Keratinocyte (primary cell): ENCODE measurements at regions not wholly inside any gene's neighbourhood (a gene's known extent, or its start where the extent isn't known, plus 50 kb on each side); places are given as distances from the start of the nearest gene placed in this dataset.

ENCODE experiments used
- DNase-seq: peaks from one replicate; pipeline ENCODE4 v3.0.0-alpha.2; 2011; ENCODE audit warnings: low read depth, missing footprints, low spot score
- FAIRE-seq: peaks from 2 replicates; lab custom pipeline; 2011; peaks lifted over from hg19 to GRCh38; lab: Jason Lieb, UNC
- H2AFZ ChIP-seq: 2 replicates; pipeline ENCODE4 v1.6.0; 2012; ENCODE audit warnings: low read length, control low read depth, inconsistent platforms; ENCODE audit not compliant: control insufficient read depth
- H3K27ac ChIP-seq: 2 replicates; pipeline ENCODE4 v1.5.1; 2011; ENCODE audit warnings: low read length; ENCODE audit not compliant: control insufficient read depth, insufficient read depth
- H3K27me3 ChIP-seq: 3 replicates; pipeline ENCODE4 v1.6.0; 2011; ENCODE audit warnings: low read length; ENCODE audit not compliant: control insufficient read depth, insufficient read depth; ENCODE audit errors: extremely low read depth
- H3K36me3 ChIP-seq, 2 experiments: 2 replicates in 1 of 2; 3 replicates in 1 of 2; pipeline ENCODE4 v1.5.1; 2011; ENCODE audit warnings: low read length in 2 of 2, mild to moderate bottlenecking in 1 of 2; ENCODE audit not compliant: control insufficient read depth in 2 of 2, insufficient read depth in 2 of 2; ENCODE audit errors: extremely low read depth in 1 of 2
- H3K4me1 ChIP-seq: 3 replicates; pipeline ENCODE4 v1.5.1; 2011; ENCODE audit warnings: low read length; ENCODE audit not compliant: control insufficient read depth, insufficient read depth; ENCODE audit errors: extremely low read depth
- H3K4me2 ChIP-seq: 3 replicates; pipeline ENCODE4 v1.6.0; 2011; ENCODE audit warnings: low read depth, low read length; ENCODE audit not compliant: control insufficient read depth, insufficient read depth; ENCODE audit errors: extremely low read depth
- H3K4me3 ChIP-seq, 3 experiments: fragments of 200-600 bp in 1 of 3; sonication (generic) in 1 of 3; 2 replicates in 2 of 3; 3 replicates in 1 of 3; pipeline ENCODE4 v1.5.1; 2011 to 2016; ENCODE audit warnings: low read length in 3 of 3, mild to moderate bottlenecking in 3 of 3, control low read depth in 2 of 3, inconsistent platforms in 1 of 3, low read depth in 1 of 3, mixed read lengths in 1 of 3, mixed run types in 1 of 3, moderate library complexity in 1 of 3; ENCODE audit not compliant: control insufficient read depth in 2 of 3, insufficient read depth in 2 of 3; ENCODE audit errors: extremely low read depth in 1 of 3
- H3K79me2 ChIP-seq: 2 replicates; pipeline ENCODE4 v1.6.0; 2012; ENCODE audit warnings: low read length; ENCODE audit not compliant: control insufficient read depth, insufficient read depth
- H3K9ac ChIP-seq: 3 replicates; pipeline ENCODE4 v1.6.0; 2011; ENCODE audit warnings: low read length; ENCODE audit not compliant: control insufficient read depth, insufficient read depth; ENCODE audit errors: extremely low read depth
- H3K9me1 ChIP-seq: 3 replicates; pipeline ENCODE4 v1.6.0; 2011; ENCODE audit warnings: low read length; ENCODE audit not compliant: control insufficient read depth, insufficient read depth; ENCODE audit errors: extremely low read depth
- H3K9me3 ChIP-seq: 2 replicates; pipeline ENCODE4 v1.5.1; 2012; ENCODE audit warnings: low read depth, low read length; ENCODE audit not compliant: control insufficient read depth
- H4K20me1 ChIP-seq: 3 replicates; pipeline ENCODE4 v1.6.0; 2011; ENCODE audit warnings: low read length; ENCODE audit not compliant: control insufficient read depth, insufficient read depth; ENCODE audit errors: extremely low read depth
- CTCF ChIP-seq, 3 experiments: IDR thresholded peaks in 1 of 3; conservative IDR thresholded peaks in 1 of 3; optimal IDR thresholded peaks in 1 of 3; 2 replicates in 2 of 3; 3 replicates in 1 of 3; pipeline versions ENCODE3 to v1.5.1; 2011; ENCODE audit warnings: low read length in 3 of 3, mild to moderate bottlenecking in 3 of 3, moderate library complexity in 2 of 3, control low read depth in 1 of 3, inconsistent platforms in 1 of 3; ENCODE audit not compliant: insufficient read depth in 2 of 3; ENCODE audit errors: extremely low read depth in 1 of 3
- EZH2 ChIP-seq: IDR thresholded peaks from one replicate; pipeline ENCODE4 v1.6.1; 2012; ENCODE audit warnings: inconsistent platforms, mild to moderate bottlenecking, low read length, moderate library complexity
- dilution Hi-C: fragments of 300-500 bp; cut with MboI; formaldehyde crosslinking; loops from one replicate; pipeline ENCODE4 v1.7.0; 2020; ENCODE audit warnings: low sequenced_read_pairs; ENCODE audit not compliant: extremely low pct_ligation_motif_present

GRCh38 chr19:30932854-30933253, 416.4 kb downstream of the TSHZ3 start:
- Histone ChIP-seq H3K27ac (no peak overlapping the region), H3K79me2 (no peaks in the 10 kb centered on the region), H3K27me3 (no peaks in the 10 kb centered on the region), H3K36me3 (no peaks in the 10 kb centered on the region), H3K9me1 (no peaks in the 10 kb centered on the region), H3K4me1 (no peaks in the 10 kb centered on the region), H3K4me2 (no peak overlapping the region), H3K9me3 (no peaks in the 10 kb centered on the region), H4K20me1 (no peaks in the 10 kb centered on the region), H3K4me3 (no peak overlapping the region), H3K9ac (no peak overlapping the region), H2AFZ (no peak overlapping the region)
- no peak for TF ChIP-seq CTCF (optimal IDR thresholded peaks at IDR 0.05 in 1 of 3, IDR thresholded peaks at IDR 0.05 in 1 of 3, conservative IDR thresholded peaks at IDR 0.05 in 1 of 3; ENCODE audit: extremely low read depth in 1 of 3, insufficient read depth in 2 of 3, low read length in 3 of 3)
- no peak for TF ChIP-seq EZH2
- FAIRE-seq = no peak
- no peak for DNase-seq
- dilution Hi-C loops = no loop called here

- H2AFZ ChIP-seq = no peak overlapping the region
- H3K79me2 ChIP-seq = no peaks in the 10 kb centered on the region
- TF ChIP-seq EZH2 (no peak), CTCF (optimal IDR thresholded peaks at IDR 0.05 in 1 of 3, IDR thresholded peaks at IDR 0.05 in 1 of 3, conservative IDR thresholded peaks at IDR 0.05 in 1 of 3; ENCODE audit: extremely low read depth in 1 of 3, insufficient read depth in 2 of 3, low read length in 3 of 3) (no peak)
- no peaks in the 10 kb centered on the region for H3K4me1 ChIP-seq
- no peak overlapping the region for H3K9ac ChIP-seq
- H3K4me3 ChIP-seq = no peak overlapping the region
- dilution Hi-C loops = no loop called here
- no peaks in the 10 kb centered on the region for H4K20me1 ChIP-seq
- no peaks in the 10 kb centered on the region for H3K36me3 ChIP-seq
- H3K4me2 ChIP-seq = no peak overlapping the region
- H3K27ac ChIP-seq = no peak overlapping the region
- no peak for FAIRE-seq
- H3K27me3 ChIP-seq = no peaks in the 10 kb centered on the region
- DNase-seq = no peak
- no peaks in the 10 kb centered on the region for H3K9me3 ChIP-seq
- no peaks in the 10 kb centered on the region for H3K9me1 ChIP-seq
These were observed 418.1 kb downstream of the TSHZ3 start for GRCh38 chr19:30930941-30931706.
